Natural killer cell (primary cell): ENCODE measurements at regions not wholly inside any gene's neighbourhood (a gene's known extent, or its start where the extent isn't known, plus 50 kb on each side); places are given as distances from the start of the nearest gene placed in this dataset.

Experiments used
- ATAC-seq, 3 donors: fragments of 150-1000 bp in 2 of 3; fragments of 200-7000 bp in 1 of 3; cut with Tn5 transposase; 1 replicate in 1 of 3; 2 replicates in 2 of 3; pipeline ENCODE4 v1.10.0; 2021; ENCODE audit warnings: mild to moderate bottlenecking in 2 of 3, moderate library complexity in 2 of 3
- DNase-seq, 2 donors: peaks; one replicate each; pipeline versions ENCODE4 v3.0.0 to v3.0.0-alpha.2; 2013 to 2021; ENCODE audit warnings: mixed read lengths in 1 of 2
- H3K27ac ChIP-seq: one replicate; pipeline ENCODE4 v1.5.1; 2013; ENCODE audit warnings: mild to moderate bottlenecking, low read length
- H3K27me3 ChIP-seq: one replicate; pipeline ENCODE4 v1.6.1; 2013; ENCODE audit warnings: low read length; ENCODE audit not compliant: control insufficient read depth, insufficient read depth
- H3K36me3 ChIP-seq: one replicate; pipeline ENCODE4 v1.6.1; 2013; ENCODE audit warnings: low read length; ENCODE audit not compliant: control insufficient read depth, insufficient read depth
- H3K4me1 ChIP-seq: one replicate; pipeline ENCODE4 v1.6.1; 2013; ENCODE audit warnings: low read length; ENCODE audit not compliant: control insufficient read depth, insufficient read depth
- H3K4me3 ChIP-seq: one replicate; pipeline ENCODE4 v1.5.1; 2013; ENCODE audit warnings: low read length
- H3K9me3 ChIP-seq: one replicate; pipeline ENCODE4 v1.6.1; 2013; ENCODE audit warnings: low read length; ENCODE audit not compliant: control insufficient read depth, insufficient read depth
- H3K27ac Mint-ChIP-seq, 2 donors: one replicate each; pipeline ENCODE4 v1.8.0; 2022; ENCODE audit warnings: mild to moderate bottlenecking in 2 of 2, mixed read lengths in 2 of 2, moderate library complexity in 1 of 2
- H3K27me3 Mint-ChIP-seq, 2 donors: one replicate each; pipeline ENCODE4 v1.8.0; 2022; ENCODE audit warnings: low read depth in 2 of 2, mixed read lengths in 2 of 2
- H3K36me3 Mint-ChIP-seq: one replicate; pipeline ENCODE4 v1.8.0; 2022; ENCODE audit warnings: mixed read lengths
- H3K4me1 Mint-ChIP-seq, 2 donors: one replicate each; pipeline ENCODE4 v1.8.0; 2022; ENCODE audit warnings: mixed read lengths in 2 of 2
- H3K4me3 Mint-ChIP-seq: one replicate; pipeline ENCODE4 v1.8.0; 2022; ENCODE audit warnings: mild to moderate bottlenecking, moderate library complexity, mixed read lengths
- H3K9me3 Mint-ChIP-seq, 2 donors: one replicate each; pipeline ENCODE4 v1.8.0; 2022; ENCODE audit warnings: mixed read lengths in 2 of 2
- CTCF ChIP-seq: fragments of 200-600 bp; IDR thresholded peaks from one replicate; pipeline ENCODE4 v1.8.0; 2022; ENCODE audit warnings: antibody characterized with exemption
- WGBS: methylation state at CpG from one replicate; pipeline ENCODE4 v1.1.7; 2013; ENCODE audit warnings: missing lambda C conversion rate; ENCODE audit not compliant: insufficient coverage; 5-methylcytosine and 5-hydroxymethylcytosine counted together
- intact Hi-C: fragments of 100-400 bp; cut with micrococcal nuclease; formaldehyde crosslinking; loops from one replicate; pipeline ENCODE4 v1.14.2; 2022

- Histone ChIP-seq H3K9me3 (no peaks in the 10 kb centered on the region), H3K4me3 (no peak overlapping the region), H3K27ac (no peak overlapping the region), H3K4me1 (no peaks in the 10 kb centered on the region), H3K27me3 (no peaks in the 10 kb centered on the region), H3K36me3 (no peaks in the 10 kb centered on the region)
- H3K9me3 Mint-ChIP-seq: no peaks in the 10 kb centered on the region
- DNase-seq (no peak), ATAC-seq (no peak)
- intact Hi-C loops: no loop called here
- WGBS: 96% methylated on average over 10 of the region's 11 CpGs
- TF ChIP-seq CTCF: no peak
- no peaks in the 10 kb centered on the region for H3K4me1 Mint-ChIP-seq
- no peaks in the 10 kb centered on the region for H3K36me3 Mint-ChIP-seq
- H3K27ac Mint-ChIP-seq: no peak overlapping the region
- no peak overlapping the region for H3K4me3 Mint-ChIP-seq
- peaks cover 3 to 11% of the 10 kb centered on the region in 2 donors for H3K27me3 Mint-ChIP-seq
Observed at GRCh38 chr6:11633741-11634509, 96.4 kb downstream of the TMEM170B start.

DNA sequence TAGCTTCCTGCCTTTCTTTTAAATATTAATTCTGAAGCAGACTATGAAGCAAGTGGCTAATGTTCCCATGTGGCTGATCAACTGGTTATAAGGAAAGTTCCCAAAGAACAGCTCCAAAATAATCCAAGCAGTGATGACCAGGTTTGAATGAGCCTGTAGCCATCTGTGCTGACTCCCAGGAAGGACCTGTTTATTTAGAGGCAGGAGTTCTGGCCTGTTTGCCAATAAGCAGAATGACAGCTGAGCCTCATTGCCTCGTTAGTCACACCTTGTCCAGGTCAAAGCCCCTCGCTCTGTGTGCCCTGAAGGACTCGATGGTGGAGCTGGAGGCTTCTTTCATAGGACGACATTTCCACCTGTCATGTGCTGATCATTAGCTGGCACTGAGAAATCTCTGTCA, 97.4 kb downstream of the TMEM170B start:
- Histone ChIP-seq H3K27me3 (no peaks in the 10 kb centered on the region), H3K9me3 (no peaks in the 10 kb centered on the region), H3K27ac (no peak overlapping the region), H3K36me3 (no peaks in the 10 kb centered on the region), H3K4me1 (no peaks in the 10 kb centered on the region), H3K4me3 (no peak overlapping the region)
- WGBS: 86% methylated on average over 4 of the region's 4 CpGs
- H3K27ac Mint-ChIP-seq: no peak overlapping the region
- no peaks in the 10 kb centered on the region for H3K9me3 Mint-ChIP-seq
- peaks cover 3 to 6% of the 10 kb centered on the region in 2 donors for H3K27me3 Mint-ChIP-seq
- DNase-seq (no peak), ATAC-seq (no peak)
- TF ChIP-seq CTCF: no peak
- H3K36me3 Mint-ChIP-seq: no peaks in the 10 kb centered on the region
- H3K4me1 Mint-ChIP-seq: no peaks in the 10 kb centered on the region
- intact Hi-C loops: no loop called here
- no peak overlapping the region for H3K4me3 Mint-ChIP-seq

- Mint-ChIP-seq H3K9me3 (no peaks in the 10 kb centered on the region), H3K4me3 (no peak overlapping the region), H3K36me3 (no peaks in the 10 kb centered on the region), H3K4me1 (no peaks in the 10 kb centered on the region), H3K27me3 (peaks cover 0 to 5% of the 10 kb centered on the region in 2 donors), H3K27ac (no peak overlapping the region)
- no peak for TF ChIP-seq CTCF
- ATAC-seq (no peak), DNase-seq (no peak)
- Histone ChIP-seq H3K4me1 (no peaks in the 10 kb centered on the region), H3K36me3 (no peaks in the 10 kb centered on the region), H3K9me3 (no peaks in the 10 kb centered on the region), H3K4me3 (no peak overlapping the region), H3K27ac (no peak overlapping the region), H3K27me3 (no peaks in the 10 kb centered on the region)
- intact Hi-C loops: no loop called here
- WGBS: 87% methylated on average over 5 of the region's 5 CpGs
Observed at GRCh38 chr6:11636121-11636520, 98.6 kb downstream of the TMEM170B start.

GRCh38 chr6:11637266-11637665, 99.7 kb downstream of the TMEM170B start:
- H3K36me3 ChIP-seq: no peaks in the 10 kb centered on the region
- no peaks in the 10 kb centered on the region for H3K4me1 ChIP-seq
- H3K27me3 ChIP-seq: no peaks in the 10 kb centered on the region
- TF ChIP-seq CTCF: no peak
- no peaks in the 10 kb centered on the region for H3K4me1 Mint-ChIP-seq
- DNase-seq: no peak
- intact Hi-C loops: no loop called here
- no CpG with 5 or more reads among the region's 2 CpGs for WGBS
- no peak overlapping the region for H3K4me3 ChIP-seq
- peaks cover 0 to 10% of the 10 kb centered on the region in 2 donors for H3K27me3 Mint-ChIP-seq
- H3K27ac Mint-ChIP-seq: no peak overlapping the region
- no peaks in the 10 kb centered on the region for H3K9me3 ChIP-seq
- H3K36me3 Mint-ChIP-seq: no peaks in the 10 kb centered on the region
- H3K4me3 Mint-ChIP-seq: no peak overlapping the region
- no peak for ATAC-seq
- no peak overlapping the region for H3K27ac ChIP-seq
- H3K9me3 Mint-ChIP-seq: no peaks in the 10 kb centered on the region
